H9 (cell line): ENCODE measurements at regions not wholly inside any gene's neighbourhood (a gene's known extent, or its start where the extent isn't known, plus 50 kb on each side); places are given as distances from the start of the nearest gene placed in this dataset.

Experiments
- DNase-seq: peaks from one replicate; pipeline ENCODE4 v3.0.0-alpha.2; 2017
- H2AFZ ChIP-seq: one replicate; pipeline ENCODE4 v1.6.1; 2013; ENCODE audit warnings: mild to moderate bottlenecking, low read length, control low read depth, moderate library complexity
- H2AK5ac ChIP-seq: 2 replicates; pipeline ENCODE4 v1.6.1; 2013; ENCODE audit warnings: low read length, control low read depth, mixed read lengths; ENCODE audit not compliant: insufficient read length
- H2BK120ac ChIP-seq: one replicate; pipeline ENCODE4 v1.6.1; 2013; ENCODE audit warnings: low read depth, mild to moderate bottlenecking, low read length, control low read depth, inconsistent platforms; ENCODE audit not compliant: poor library complexity, severe bottlenecking
- H2BK12ac ChIP-seq: 2 replicates; pipeline ENCODE4 v1.6.1; 2013; ENCODE audit warnings: low read length, control low read depth, mixed read lengths, low read depth; ENCODE audit not compliant: insufficient read length
- H2BK15ac ChIP-seq: 2 replicates; pipeline ENCODE4 v1.6.1; 2013; ENCODE audit warnings: low read depth, low read length, control low read depth
- H2BK20ac ChIP-seq: one replicate; pipeline ENCODE4 v1.6.1; 2013; ENCODE audit warnings: low read depth, mild to moderate bottlenecking, low read length, control low read depth, inconsistent platforms; ENCODE audit not compliant: poor library complexity, severe bottlenecking
- H2BK5ac ChIP-seq: 2 replicates; pipeline ENCODE4 v1.6.1; 2013; ENCODE audit warnings: low read length, control low read depth, mixed read lengths; ENCODE audit not compliant: insufficient read length
- H3K14ac ChIP-seq: 2 replicates; pipeline ENCODE4 v1.6.1; 2013; ENCODE audit warnings: low read length, control low read depth; ENCODE audit not compliant: insufficient read depth
- H3K18ac ChIP-seq: 2 replicates; pipeline ENCODE4 v1.6.1; 2013; ENCODE audit warnings: low read depth, mild to moderate bottlenecking, mixed read lengths, low read length, control low read depth; ENCODE audit not compliant: insufficient read length
- H3K23ac ChIP-seq: 2 replicates; pipeline ENCODE4 v1.6.1; 2013; ENCODE audit warnings: low read length, control low read depth, mixed read lengths, low read depth; ENCODE audit not compliant: insufficient read length
- H3K23me2 ChIP-seq: 2 replicates; pipeline ENCODE4 v1.6.1; 2013; ENCODE audit warnings: low read depth, mild to moderate bottlenecking, mixed read lengths, low read length, control low read depth; ENCODE audit not compliant: insufficient read length, poor library complexity, severe bottlenecking
- H3K27ac ChIP-seq: 2 replicates; pipeline ENCODE4 v1.5.1; 2013; ENCODE audit warnings: low read length, control low read depth, mixed read lengths, low read depth; ENCODE audit not compliant: insufficient read length
- H3K27me3 ChIP-seq: 2 replicates; pipeline ENCODE4 v1.6.1; 2013; ENCODE audit warnings: low read length, control low read depth, inconsistent platforms; ENCODE audit not compliant: insufficient read depth
- H3K4ac ChIP-seq: 2 replicates; pipeline ENCODE4 v1.6.1; 2013; ENCODE audit warnings: low read depth, mild to moderate bottlenecking, control low read depth, inconsistent platforms, low read length, moderate library complexity
- H3K4me1 ChIP-seq: 2 replicates; pipeline ENCODE4 v1.6.1; 2013; ENCODE audit warnings: low read length, control low read depth, inconsistent platforms; ENCODE audit not compliant: insufficient read depth
- H3K4me2 ChIP-seq: 2 replicates; pipeline ENCODE4 v1.6.1; 2013; ENCODE audit warnings: low read length, control low read depth, mixed read lengths; ENCODE audit not compliant: insufficient read length, insufficient read depth
- H3K56ac ChIP-seq: 2 replicates; pipeline ENCODE4 v1.6.1; 2013; ENCODE audit warnings: low read depth, mild to moderate bottlenecking, mixed read lengths, low read length, control low read depth; ENCODE audit not compliant: insufficient read length
- H3K79me1 ChIP-seq: 2 replicates; pipeline ENCODE4 v1.6.1; 2013; ENCODE audit warnings: low read depth, mild to moderate bottlenecking, moderate library complexity, low read length, control low read depth, inconsistent platforms; ENCODE audit not compliant: insufficient read depth, poor library complexity, severe bottlenecking
- H3K79me2 ChIP-seq: 2 replicates; pipeline ENCODE4 v1.6.1; 2013; ENCODE audit warnings: low read length, control low read depth, inconsistent platforms; ENCODE audit not compliant: insufficient read depth
- H3K9ac ChIP-seq: 2 replicates; pipeline ENCODE4 v1.6.1; 2013; ENCODE audit warnings: low read length, control low read depth, mixed read lengths; ENCODE audit not compliant: insufficient read length; ENCODE audit errors: extremely low read depth
- H3K9me3 ChIP-seq: one replicate; pipeline ENCODE4 v1.6.1; 2013; ENCODE audit warnings: low read depth, low read length, inconsistent platforms; ENCODE audit not compliant: control insufficient read depth
- H3T11ph ChIP-seq: one replicate; pipeline ENCODE4 v1.6.1; 2013; ENCODE audit warnings: mild to moderate bottlenecking, low read length, control low read depth, inconsistent platforms
- H4K20me1 ChIP-seq: one replicate; pipeline ENCODE4 v1.6.1; 2013; ENCODE audit not compliant: control insufficient read depth, insufficient read length, insufficient read depth
- H4K5ac ChIP-seq: 2 replicates; pipeline ENCODE4 v1.6.1; 2013; ENCODE audit warnings: low read depth, mild to moderate bottlenecking, mixed read lengths, low read length, control low read depth; ENCODE audit not compliant: insufficient read length
- H4K8ac ChIP-seq: replicated peaks from 2 replicates; pipeline ENCODE4 v1.6.1; 2013; ENCODE audit warnings: low read length, control low read depth, mixed read lengths, low read depth; ENCODE audit not compliant: insufficient read length
- H4K91ac ChIP-seq: 2 replicates; pipeline ENCODE4 v1.6.1; 2013; ENCODE audit warnings: low read depth, mild to moderate bottlenecking, moderate library complexity, mixed read lengths, low read length, control low read depth; ENCODE audit not compliant: insufficient read length
- H3K27ac Mint-ChIP-seq, 3 experiments: 2 replicates in 2 of 3; 3 replicates in 1 of 3; pipeline ENCODE4 v1.8.0; 2020 to 2021; ENCODE audit warnings: mixed read lengths in 3 of 3, mild to moderate bottlenecking in 1 of 3, moderate library complexity in 1 of 3
- H3K27me3 Mint-ChIP-seq: 2 replicates; pipeline ENCODE4 v1.8.0; 2021; ENCODE audit warnings: low read depth, mild to moderate bottlenecking, moderate library complexity, mixed read lengths
- H3K36me3 Mint-ChIP-seq, 3 experiments: 2 replicates in 2 of 3; 3 replicates in 1 of 3; pipeline ENCODE4 v1.8.0; 2020 to 2021; ENCODE audit warnings: low read depth in 3 of 3, mixed read lengths in 3 of 3; ENCODE audit not compliant: insufficient read depth in 1 of 3
- H3K4me1 Mint-ChIP-seq, 2 experiments: 2 replicates each; pipeline ENCODE4 v1.8.0; 2020; ENCODE audit warnings: mixed read lengths in 2 of 2
- H3K4me3 Mint-ChIP-seq, 2 experiments: 2 replicates in 1 of 2; 3 replicates in 1 of 2; pipeline ENCODE4 v1.8.0; 2020 to 2021; ENCODE audit warnings: mild to moderate bottlenecking in 2 of 2, mixed read lengths in 2 of 2, moderate library complexity in 1 of 2
- H3K9me3 Mint-ChIP-seq, 2 experiments: 2 replicates in 1 of 2; 3 replicates in 1 of 2; pipeline ENCODE4 v1.8.0; 2020; ENCODE audit warnings: mild to moderate bottlenecking in 2 of 2, mixed read lengths in 2 of 2, moderate library complexity in 1 of 2
- WGBS: extraction: QIAGEN DNeasy Blood & Tissue Kit; methylation state at CpG from one replicate; pipeline ENCODE4 v1.1.7; 2013; ENCODE audit warnings: missing lambda C conversion rate, low lambda C conversion rate, mixed read lengths; ENCODE audit not compliant: insufficient read length; ENCODE audit errors: extremely low coverage; 5-methylcytosine and 5-hydroxymethylcytosine counted together
- TF ChIP-seq, protein P1 (sequence below): fragments of 200-600 bp; sonication (generic); conservative IDR thresholded peaks from 3 replicates; pipeline ENCODE4 v1.8.0; 2021; ENCODE audit warnings: antibody characterized with exemption, mild to moderate bottlenecking

DNA sequence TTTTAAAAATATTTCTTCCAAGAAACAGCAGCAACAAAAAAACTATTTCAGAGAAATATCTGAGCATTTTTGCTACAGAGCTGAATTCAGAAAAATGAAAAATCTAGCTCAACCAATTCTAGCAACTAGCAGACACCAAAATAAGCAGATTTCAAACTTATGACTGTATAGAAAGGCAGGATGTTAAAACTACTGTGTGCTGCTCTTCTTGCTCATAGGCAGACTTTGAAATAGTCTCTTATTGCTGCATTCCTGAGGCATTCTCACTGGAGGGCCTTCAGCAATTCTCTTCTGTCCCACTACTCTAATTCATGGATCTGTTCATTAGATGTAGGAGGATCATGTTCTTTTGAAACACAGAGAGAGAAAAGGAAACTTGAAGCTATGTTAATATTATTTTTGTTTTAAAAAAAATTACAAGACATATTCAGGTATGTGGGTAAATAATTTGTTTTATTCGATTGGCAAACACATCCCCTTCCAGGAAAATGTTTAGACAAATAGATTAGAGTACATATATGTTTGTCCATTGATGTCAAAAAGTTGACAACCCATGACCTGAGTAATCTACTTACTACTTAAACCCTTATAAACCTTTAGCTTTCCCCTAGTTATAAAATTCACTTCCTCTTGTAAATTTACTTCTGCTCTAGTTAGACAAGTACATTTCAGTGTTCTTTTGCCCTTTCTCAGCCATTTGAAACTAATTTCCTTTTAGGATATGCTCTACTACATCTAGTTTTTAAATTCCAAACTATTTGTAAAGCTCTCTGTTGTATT, 428.2 kb upstream of the POT1 start:
- no peaks in the 10 kb centered on the region for H3K27me3 Mint-ChIP-seq
- H3K4me2 ChIP-seq: no peak overlapping the region

More for the DNA sequence above, 428.2 kb upstream of the POT1 start:
- Mint-ChIP-seq H3K4me3 (no peak overlapping the region), H3K36me3 (no peaks in the 10 kb centered on the region), H3K9me3 (no peaks in the 10 kb centered on the region), H3K27ac (no peak overlapping the region), H3K4me1 (no peaks in the 10 kb centered on the region)
- H3K27ac ChIP-seq: no peak overlapping the region
- no peak overlapping the region for H3K23ac ChIP-seq
- H3K79me1 ChIP-seq: no peaks in the 10 kb centered on the region
- H3K4me1 ChIP-seq: no peaks in the 10 kb centered on the region
- H2BK20ac ChIP-seq: no peak overlapping the region
- H3K9ac ChIP-seq: no peak overlapping the region
- no peak overlapping the region for H2BK120ac ChIP-seq
- no peak overlapping the region for H4K5ac ChIP-seq
- H3K18ac ChIP-seq: no peak overlapping the region
- no peak overlapping the region for H3K4ac ChIP-seq
- no peak overlapping the region for H3K14ac ChIP-seq
- H3K27me3 ChIP-seq: no peaks in the 10 kb centered on the region
- H2AFZ ChIP-seq: no peak overlapping the region
- H4K91ac ChIP-seq: no peak overlapping the region
- H2AK5ac ChIP-seq: no peak overlapping the region
- no peaks in the 10 kb centered on the region for H4K20me1 ChIP-seq
- no CpG with 5 or more reads among the region's 1 CpG for WGBS
- H3K56ac ChIP-seq: no peak overlapping the region
- H3K79me2 ChIP-seq: no peaks in the 10 kb centered on the region
- TF ChIP-seq, protein P1, sequence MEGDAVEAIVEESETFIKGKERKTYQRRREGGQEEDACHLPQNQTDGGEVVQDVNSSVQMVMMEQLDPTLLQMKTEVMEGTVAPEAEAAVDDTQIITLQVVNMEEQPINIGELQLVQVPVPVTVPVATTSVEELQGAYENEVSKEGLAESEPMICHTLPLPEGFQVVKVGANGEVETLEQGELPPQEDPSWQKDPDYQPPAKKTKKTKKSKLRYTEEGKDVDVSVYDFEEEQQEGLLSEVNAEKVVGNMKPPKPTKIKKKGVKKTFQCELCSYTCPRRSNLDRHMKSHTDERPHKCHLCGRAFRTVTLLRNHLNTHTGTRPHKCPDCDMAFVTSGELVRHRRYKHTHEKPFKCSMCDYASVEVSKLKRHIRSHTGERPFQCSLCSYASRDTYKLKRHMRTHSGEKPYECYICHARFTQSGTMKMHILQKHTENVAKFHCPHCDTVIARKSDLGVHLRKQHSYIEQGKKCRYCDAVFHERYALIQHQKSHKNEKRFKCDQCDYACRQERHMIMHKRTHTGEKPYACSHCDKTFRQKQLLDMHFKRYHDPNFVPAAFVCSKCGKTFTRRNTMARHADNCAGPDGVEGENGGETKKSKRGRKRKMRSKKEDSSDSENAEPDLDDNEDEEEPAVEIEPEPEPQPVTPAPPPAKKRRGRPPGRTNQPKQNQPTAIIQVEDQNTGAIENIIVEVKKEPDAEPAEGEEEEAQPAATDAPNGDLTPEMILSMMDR: no peak
- H3K9me3 ChIP-seq: no peaks in the 10 kb centered on the region
- H2BK5ac ChIP-seq: no peak overlapping the region
- H3K23me2 ChIP-seq: no peaks in the 10 kb centered on the region
- no peak overlapping the region for H4K8ac ChIP-seq
- no peak overlapping the region for H3T11ph ChIP-seq
- no peak for DNase-seq
- H2BK12ac ChIP-seq: no peak overlapping the region
- no peak overlapping the region for H2BK15ac ChIP-seq
